ENCODE measurements at regions not wholly inside any gene's neighbourhood (a gene's known extent, or its start where the extent isn't known, plus 50 kb on each side); places are given as distances from the start of the nearest gene placed in this dataset.
A peak's percentile ranks its signal among the peaks of the same experiment; 100 is the strongest.

- TF ChIP-seq, protein P1, sequence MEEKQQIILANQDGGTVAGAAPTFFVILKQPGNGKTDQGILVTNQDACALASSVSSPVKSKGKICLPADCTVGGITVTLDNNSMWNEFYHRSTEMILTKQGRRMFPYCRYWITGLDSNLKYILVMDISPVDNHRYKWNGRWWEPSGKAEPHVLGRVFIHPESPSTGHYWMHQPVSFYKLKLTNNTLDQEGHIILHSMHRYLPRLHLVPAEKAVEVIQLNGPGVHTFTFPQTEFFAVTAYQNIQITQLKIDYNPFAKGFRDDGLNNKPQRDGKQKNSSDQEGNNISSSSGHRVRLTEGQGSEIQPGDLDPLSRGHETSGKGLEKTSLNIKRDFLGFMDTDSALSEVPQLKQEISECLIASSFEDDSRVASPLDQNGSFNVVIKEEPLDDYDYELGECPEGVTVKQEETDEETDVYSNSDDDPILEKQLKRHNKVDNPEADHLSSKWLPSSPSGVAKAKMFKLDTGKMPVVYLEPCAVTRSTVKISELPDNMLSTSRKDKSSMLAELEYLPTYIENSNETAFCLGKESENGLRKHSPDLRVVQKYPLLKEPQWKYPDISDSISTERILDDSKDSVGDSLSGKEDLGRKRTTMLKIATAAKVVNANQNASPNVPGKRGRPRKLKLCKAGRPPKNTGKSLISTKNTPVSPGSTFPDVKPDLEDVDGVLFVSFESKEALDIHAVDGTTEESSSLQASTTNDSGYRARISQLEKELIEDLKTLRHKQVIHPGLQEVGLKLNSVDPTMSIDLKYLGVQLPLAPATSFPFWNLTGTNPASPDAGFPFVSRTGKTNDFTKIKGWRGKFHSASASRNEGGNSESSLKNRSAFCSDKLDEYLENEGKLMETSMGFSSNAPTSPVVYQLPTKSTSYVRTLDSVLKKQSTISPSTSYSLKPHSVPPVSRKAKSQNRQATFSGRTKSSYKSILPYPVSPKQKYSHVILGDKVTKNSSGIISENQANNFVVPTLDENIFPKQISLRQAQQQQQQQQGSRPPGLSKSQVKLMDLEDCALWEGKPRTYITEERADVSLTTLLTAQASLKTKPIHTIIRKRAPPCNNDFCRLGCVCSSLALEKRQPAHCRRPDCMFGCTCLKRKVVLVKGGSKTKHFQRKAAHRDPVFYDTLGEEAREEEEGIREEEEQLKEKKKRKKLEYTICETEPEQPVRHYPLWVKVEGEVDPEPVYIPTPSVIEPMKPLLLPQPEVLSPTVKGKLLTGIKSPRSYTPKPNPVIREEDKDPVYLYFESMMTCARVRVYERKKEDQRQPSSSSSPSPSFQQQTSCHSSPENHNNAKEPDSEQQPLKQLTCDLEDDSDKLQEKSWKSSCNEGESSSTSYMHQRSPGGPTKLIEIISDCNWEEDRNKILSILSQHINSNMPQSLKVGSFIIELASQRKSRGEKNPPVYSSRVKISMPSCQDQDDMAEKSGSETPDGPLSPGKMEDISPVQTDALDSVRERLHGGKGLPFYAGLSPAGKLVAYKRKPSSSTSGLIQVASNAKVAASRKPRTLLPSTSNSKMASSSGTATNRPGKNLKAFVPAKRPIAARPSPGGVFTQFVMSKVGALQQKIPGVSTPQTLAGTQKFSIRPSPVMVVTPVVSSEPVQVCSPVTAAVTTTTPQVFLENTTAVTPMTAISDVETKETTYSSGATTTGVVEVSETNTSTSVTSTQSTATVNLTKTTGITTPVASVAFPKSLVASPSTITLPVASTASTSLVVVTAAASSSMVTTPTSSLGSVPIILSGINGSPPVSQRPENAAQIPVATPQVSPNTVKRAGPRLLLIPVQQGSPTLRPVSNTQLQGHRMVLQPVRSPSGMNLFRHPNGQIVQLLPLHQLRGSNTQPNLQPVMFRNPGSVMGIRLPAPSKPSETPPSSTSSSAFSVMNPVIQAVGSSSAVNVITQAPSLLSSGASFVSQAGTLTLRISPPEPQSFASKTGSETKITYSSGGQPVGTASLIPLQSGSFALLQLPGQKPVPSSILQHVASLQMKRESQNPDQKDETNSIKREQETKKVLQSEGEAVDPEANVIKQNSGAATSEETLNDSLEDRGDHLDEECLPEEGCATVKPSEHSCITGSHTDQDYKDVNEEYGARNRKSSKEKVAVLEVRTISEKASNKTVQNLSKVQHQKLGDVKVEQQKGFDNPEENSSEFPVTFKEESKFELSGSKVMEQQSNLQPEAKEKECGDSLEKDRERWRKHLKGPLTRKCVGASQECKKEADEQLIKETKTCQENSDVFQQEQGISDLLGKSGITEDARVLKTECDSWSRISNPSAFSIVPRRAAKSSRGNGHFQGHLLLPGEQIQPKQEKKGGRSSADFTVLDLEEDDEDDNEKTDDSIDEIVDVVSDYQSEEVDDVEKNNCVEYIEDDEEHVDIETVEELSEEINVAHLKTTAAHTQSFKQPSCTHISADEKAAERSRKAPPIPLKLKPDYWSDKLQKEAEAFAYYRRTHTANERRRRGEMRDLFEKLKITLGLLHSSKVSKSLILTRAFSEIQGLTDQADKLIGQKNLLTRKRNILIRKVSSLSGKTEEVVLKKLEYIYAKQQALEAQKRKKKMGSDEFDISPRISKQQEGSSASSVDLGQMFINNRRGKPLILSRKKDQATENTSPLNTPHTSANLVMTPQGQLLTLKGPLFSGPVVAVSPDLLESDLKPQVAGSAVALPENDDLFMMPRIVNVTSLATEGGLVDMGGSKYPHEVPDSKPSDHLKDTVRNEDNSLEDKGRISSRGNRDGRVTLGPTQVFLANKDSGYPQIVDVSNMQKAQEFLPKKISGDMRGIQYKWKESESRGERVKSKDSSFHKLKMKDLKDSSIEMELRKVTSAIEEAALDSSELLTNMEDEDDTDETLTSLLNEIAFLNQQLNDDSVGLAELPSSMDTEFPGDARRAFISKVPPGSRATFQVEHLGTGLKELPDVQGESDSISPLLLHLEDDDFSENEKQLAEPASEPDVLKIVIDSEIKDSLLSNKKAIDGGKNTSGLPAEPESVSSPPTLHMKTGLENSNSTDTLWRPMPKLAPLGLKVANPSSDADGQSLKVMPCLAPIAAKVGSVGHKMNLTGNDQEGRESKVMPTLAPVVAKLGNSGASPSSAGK (IDR thresholded peaks at IDR 0.05), result no peak
- TF ChIP-seq CBX3 (IDR thresholded peaks at IDR 0.05; ENCODE audit: borderline replicate concordance in 1 of 2, low read length in 2 of 2) (no peak), CBX1 (IDR thresholded peaks at IDR 0.05; ENCODE audit: low read depth) (no peak), RBM39 (optimal IDR thresholded peaks at IDR 0.05; ENCODE audit: low read depth, low read length) (no peak), TBP (optimal IDR thresholded peaks at IDR 0.05; ENCODE audit: low read depth, low read length) (no peak), STAT5A (IDR thresholded peaks at IDR 0.05; ENCODE audit: borderline replicate concordance, low read length) (no peak), JUND (IDR thresholded peaks at IDR 0.05; ENCODE audit: borderline replicate concordance, low read depth, low read length) (peak; percentile 43), JUND (tag; IDR thresholded peaks at IDR 0.05; ENCODE audit: borderline replicate concordance, low read depth, low read length) (no peak), ESRRA (IDR thresholded peaks at IDR 0.05; ENCODE audit: borderline replicate concordance, low read depth) (peak; percentile 55; the same call in 1 of the 2 replicates), NBN (IDR thresholded peaks at IDR 0.05; ENCODE audit: low read depth) (no peak), MEIS2 (IDR thresholded peaks at IDR 0.05; ENCODE audit: partially characterized antibody) (peak; percentile 22), SRSF7 (optimal IDR thresholded peaks at IDR 0.05; ENCODE audit: low read depth, low read length) (no peak), PML (IDR thresholded peaks at IDR 0.05; ENCODE audit: low read length) (no peak), ATF4 (CRISPR knock-in tag; IDR thresholded peaks at IDR 0.05) (0 out of 2 replicates have a peak, but pooled peaks have one; percentile 39), ATF7 (IDR thresholded peaks at IDR 0.05) (peak; percentile 61)
- TF ChIP-seq, protein P2, sequence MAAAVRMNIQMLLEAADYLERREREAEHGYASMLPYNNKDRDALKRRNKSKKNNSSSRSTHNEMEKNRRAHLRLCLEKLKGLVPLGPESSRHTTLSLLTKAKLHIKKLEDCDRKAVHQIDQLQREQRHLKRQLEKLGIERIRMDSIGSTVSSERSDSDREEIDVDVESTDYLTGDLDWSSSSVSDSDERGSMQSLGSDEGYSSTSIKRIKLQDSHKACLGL (CRISPR knock-in tag; IDR thresholded peaks at IDR 0.05; ENCODE audit: borderline replicate concordance, poor library complexity, severe bottlenecking), result no peak
Observed at GRCh38 chr4:4778554-4778953, 80.9 kb upstream of the MSX1 start (continued).

Measured in K562 (cell line).